SK-N-SH (cell line): ENCODE measurements at regions not wholly inside any gene's neighbourhood (a gene's known extent, or its start where the extent isn't known, plus 50 kb on each side); places are given as distances from the start of the nearest gene placed in this dataset.
A peak's percentile ranks its signal among the peaks of the same experiment; 100 is the strongest.

Experiments
- CTCF ChIA-PET: fragments of 300-600, 350-600 bp; formaldehyde crosslinking; extraction: SDS; loops from one replicate; lab custom pipeline; 2021; lab: Yijun Ruan, JAX
- POLR2A ChIA-PET: fragments of 350-600 bp; sonication (Branson Sonifier 250); formaldehyde crosslinking; extraction: SDS; loops from one replicate; lab custom pipeline; 2020; ENCODE audit warnings: antibody characterized with exemption, inconsistent platforms; lab: Yijun Ruan, JAX
- DNase-seq: peaks from one replicate; pipeline ENCODE4 v3.0.0; 2012
- H2AFZ ChIP-seq: fragments of 200-600 bp; sonication (generic); 2 replicates; pipeline ENCODE4 v1.8.1; 2016; ENCODE audit warnings: antibody characterized with exemption, mild to moderate bottlenecking, low read depth
- H3F3A ChIP-seq: fragments of 200-600 bp; sonication (generic); replicated peaks from 2 replicates; pipeline ENCODE3; 2016; ENCODE audit warnings: antibody characterized with exemption, mild to moderate bottlenecking; ENCODE audit not compliant: insufficient read depth
- H3K27ac ChIP-seq, 2 experiments: fragments of 200-500 bp in 1 of 2; fragments of 200-600 bp in 1 of 2; sonication (Bioruptor generic) in 1 of 2; sonication (generic), shearing (Covaris generic) in 1 of 2; 2 replicates each; pipeline versions ENCODE4 v1.5.1 to v1.6.1; 2014 to 2016; ENCODE audit warnings: low read depth in 2 of 2, inconsistent platforms in 1 of 2, low read length in 1 of 2, mild to moderate bottlenecking in 1 of 2, mixed read lengths in 1 of 2
- H3K27me3 ChIP-seq: fragments of 200-600 bp; sonication (generic), shearing (Covaris generic); 2 replicates; pipeline ENCODE4 v1.6.1; 2016; ENCODE audit warnings: mixed run types; ENCODE audit not compliant: insufficient read depth
- H3K36me3 ChIP-seq, 2 experiments: fragments of 200-500 bp in 1 of 2; fragments of 200-600 bp in 1 of 2; sonication (Bioruptor generic) in 1 of 2; sonication (generic) in 1 of 2; replicated peaks in 1 of 2; 2 replicates each; pipeline versions ENCODE3 to v1.5.1; 2014 to 2016; ENCODE audit warnings: low read length in 1 of 2, mild to moderate bottlenecking in 1 of 2; ENCODE audit not compliant: insufficient read depth in 2 of 2, control insufficient read depth in 1 of 2
- H3K4me1 ChIP-seq, 2 experiments: fragments of 200-500 bp in 1 of 2; fragments of 200-600 bp in 1 of 2; sonication (Bioruptor generic) in 1 of 2; sonication (generic), shearing (Covaris generic) in 1 of 2; 2 replicates each; pipeline versions ENCODE4 v1.5.1 to v1.6.1; 2014 to 2016; ENCODE audit warnings: low read depth in 1 of 2, low read length in 1 of 2, mixed run types in 1 of 2; ENCODE audit not compliant: insufficient read depth in 2 of 2, control insufficient read depth in 1 of 2
- H3K4me2 ChIP-seq: fragments of 200-600 bp; sonication (generic), shearing (Covaris generic); 2 replicates; pipeline ENCODE4 v1.6.1; 2017; ENCODE audit warnings: mixed run types
- H3K4me3 ChIP-seq, 2 experiments: fragments of 200-500 bp in 1 of 2; fragments of 200-600 bp in 1 of 2; sonication (Bioruptor generic) in 1 of 2; sonication (generic), shearing (Covaris generic) in 1 of 2; 2 replicates each; pipeline versions ENCODE4 v1.5.1 to v1.8.1; 2014 to 2016; ENCODE audit warnings: low read depth in 2 of 2, inconsistent platforms in 1 of 2, low read length in 1 of 2, mild to moderate bottlenecking in 1 of 2, mixed read lengths in 1 of 2, moderate library complexity in 1 of 2
- H3K79me2 ChIP-seq: fragments of 200-600 bp; sonication (generic); 2 replicates; pipeline ENCODE4 v1.8.1; 2017; ENCODE audit warnings: mild to moderate bottlenecking; ENCODE audit not compliant: insufficient read depth
- H3K9ac ChIP-seq: fragments of 200-600 bp; sonication (generic); 2 replicates; pipeline ENCODE4 v1.6.1; 2017; ENCODE audit warnings: mixed run types
- H3K9me2 ChIP-seq: fragments of 200-600 bp; sonication (generic); 2 replicates; pipeline ENCODE4 v1.6.1; 2017; ENCODE audit warnings: mixed run types
- H3K9me3 ChIP-seq: fragments of 200-600 bp; sonication (generic); 2 replicates; pipeline ENCODE4 v1.6.1; 2017; ENCODE audit warnings: mixed run types, mild to moderate bottlenecking, moderate library complexity
- H4K20me1 ChIP-seq: fragments of 200-600 bp; sonication (generic); 2 replicates; pipeline ENCODE4 v1.6.1; 2017; ENCODE audit warnings: mild to moderate bottlenecking, mixed run types; ENCODE audit not compliant: insufficient read depth
- CTCF ChIP-seq: fragments of 200-600 bp; sonication (generic); IDR thresholded peaks from 2 replicates; pipeline ENCODE4 v1.6.1; 2017; ENCODE audit warnings: antibody characterized with exemption, mild to moderate bottlenecking, moderate library complexity
- EP300 ChIP-seq, 2 experiments: IDR thresholded peaks; 2 replicates each; pipeline versions ENCODE4 v1.4.0 to v1.6.1; 2012; ENCODE audit warnings: borderline replicate concordance in 1 of 2, low read depth in 1 of 2, low read length in 1 of 2
- FOSL2 ChIP-seq: IDR thresholded peaks from 2 replicates; pipeline ENCODE4 v1.4.0; 2012; ENCODE audit warnings: low read depth, mild to moderate bottlenecking, moderate library complexity, borderline replicate concordance
- GABPA ChIP-seq: IDR thresholded peaks from 2 replicates; pipeline ENCODE4 v1.4.0; 2012; ENCODE audit warnings: low read depth, mild to moderate bottlenecking
- GATA2 ChIP-seq: sonication (generic); formaldehyde crosslinking; IDR thresholded peaks from 2 replicates; pipeline ENCODE4 v1.5.0; 2020; ENCODE audit warnings: mild to moderate bottlenecking, missing genetic modification reagents
- IRF3 ChIP-seq: fragments of 150-350 bp; IDR thresholded peaks from 2 replicates; pipeline ENCODE4 v1.6.1; 2016; ENCODE audit warnings: mild to moderate bottlenecking, low read depth, low read length
- MAX ChIP-seq: IDR thresholded peaks from 2 replicates; pipeline ENCODE4 v1.4.0; 2012; ENCODE audit warnings: low read depth
- MEF2A ChIP-seq: IDR thresholded peaks from 2 replicates; pipeline ENCODE4 v1.4.0; 2012; ENCODE audit warnings: low read depth, borderline replicate concordance
- NFIC ChIP-seq: IDR thresholded peaks from 2 replicates; pipeline ENCODE4 v1.4.0; 2012; ENCODE audit warnings: borderline replicate concordance
- NRF1 ChIP-seq: IDR thresholded peaks from 2 replicates; pipeline ENCODE4 v1.6.1; 2012; ENCODE audit warnings: low read depth, mild to moderate bottlenecking, low read length
- POLR2AphosphoS5 ChIP-seq: IDR thresholded peaks from 2 replicates; pipeline ENCODE4 v1.6.1; 2012; ENCODE audit warnings: low read depth, low read length
- RCOR1 ChIP-seq: fragments of 150-350 bp; IDR thresholded peaks from 2 replicates; pipeline ENCODE4 v1.6.1; 2017; ENCODE audit warnings: antibody characterized with exemption, low read length
- REST ChIP-seq: IDR thresholded peaks from 2 replicates; pipeline ENCODE4 v1.6.1; 2012; ENCODE audit warnings: mild to moderate bottlenecking, low read depth, low read length, moderate library complexity
- RFX5 ChIP-seq: IDR thresholded peaks from 2 replicates; pipeline ENCODE4 v1.6.1; 2012; ENCODE audit warnings: mild to moderate bottlenecking, improper control_type of control experiment, low read length
- RXRA ChIP-seq: IDR thresholded peaks from 2 replicates; pipeline ENCODE4 v1.4.0; 2012; ENCODE audit warnings: low read depth, mild to moderate bottlenecking, borderline replicate concordance
- SMC3 ChIP-seq: IDR thresholded peaks from 2 replicates; pipeline ENCODE4 v1.6.1; 2012; ENCODE audit warnings: low read depth, low read length, improper control_type of control experiment
- TEAD4 ChIP-seq: IDR thresholded peaks from 2 replicates; pipeline ENCODE4 v1.4.0; 2012; ENCODE audit warnings: mild to moderate bottlenecking, borderline replicate concordance; ENCODE audit not compliant: insufficient read depth
- USF1 ChIP-seq: IDR thresholded peaks from 2 replicates; pipeline ENCODE4 v1.4.0; 2012; ENCODE audit warnings: low read depth, borderline replicate concordance
- YY1 ChIP-seq: IDR thresholded peaks from 2 replicates; pipeline ENCODE4 v1.4.0; 2012; ENCODE audit warnings: low read depth, mild to moderate bottlenecking

GRCh38 chr10:61302124-61302523 is 151.1 kb downstream of the TMEM26 start:
- Histone ChIP-seq H3K36me3 (no peaks in the 10 kb centered on the region), H3K4me3 (no peak overlapping the region), H3K9ac (no peak overlapping the region), H3K4me2 (no peak overlapping the region), H3F3A (peaks cover 8% of the 10 kb centered on the region), H3K4me1 (peaks cover 5 to 11% of the 10 kb centered on the region in 2 experiments; a peak in 3 of 4 replicates), H2AFZ (no peak overlapping the region), H3K9me3 (peaks cover 4% of the 10 kb centered on the region; the same call in 1 of the 2 replicates), H3K27ac (peak overlapping the region in 1 of 2 experiments; percentile 39; a peak in 1 of 4 replicates), H3K79me2 (no peaks in the 10 kb centered on the region), H4K20me1 (no peaks in the 10 kb centered on the region), H3K27me3 (no peaks in the 10 kb centered on the region), H3K9me2 (no peaks in the 10 kb centered on the region)
- no peak for DNase-seq
- POLR2A ChIA-PET = no interaction called here
- CTCF ChIA-PET = interaction anchor here (1.2 to 2.1 kb wide), 3 partner anchors 13 to 161 kb away, joined by 3 to 5 read pairs (median 4); no protein-coding TSS in a partner anchor
- TF ChIP-seq NFIC (no peak), RXRA (no peak), SMC3 (no peak), NRF1 (no peak), FOSL2 (no peak), CTCF (no peak), YY1 (no peak), MEF2A (no peak), TEAD4 (no peak), MAX (no peak), RFX5 (no peak), USF1 (no peak), REST (no peak), GATA2 (CRISPR knock-in tag) (no peak), IRF3 (no peak), RCOR1 (no peak), GABPA (no peak), EP300 (IDR thresholded peaks at IDR 0.05; ENCODE audit: borderline replicate concordance in 1 of 2, low read depth in 1 of 2, low read length in 1 of 2) (no peak), POLR2AphosphoS5 (no peak)
